ENCODE measurements at regions not wholly inside any gene's neighbourhood (a gene's known extent, or its start where the extent isn't known, plus 50 kb on each side); places are given as distances from the start of the nearest gene placed in this dataset.

GRCh38 chr1:229815076-229815475, 189.0 kb downstream of the URB2 start (continued):
- TF ChIP-seq STAT6 (CRISPR knock-in tag; conservative IDR thresholded peaks at IDR 0.05; ENCODE audit: low read depth): no peak
- TF ChIP-seq E2F5 (CRISPR knock-in tag; IDR thresholded peaks at IDR 0.05): no peak

GRCh38 chr1:229815961-229816360, 189.9 kb downstream of the URB2 start:
- POLR2A ChIA-PET: no interaction called here
- no peak overlapping the region for H3K27ac Mint-ChIP-seq
- CTCF ChIA-PET: interaction anchor here (0.5 to 1.2 kb wide), 3 partner anchors 33 to 155 kb away, joined by 3 to 4 read pairs (median 3); no protein-coding TSS in a partner anchor
- no peak for TF ChIP-seq NR3C1 (CRISPR knock-in tag; conservative IDR thresholded peaks at IDR 0.05; ENCODE audit: low read depth)
- no peak for TF ChIP-seq ATF3 (CRISPR knock-in tag; conservative IDR thresholded peaks at IDR 0.05)
- TF ChIP-seq PRRX2 (CRISPR knock-in tag; IDR thresholded peaks at IDR 0.05): no peak
- ATAC-seq (no peak), DNase-seq (ENCODE audit: low spot score) (no peak)
- H3K9me3 Mint-ChIP-seq: peaks cover 34% of the 10 kb centered on the region
- peaks cover 27% of the 10 kb centered on the region for H3K36me3 Mint-ChIP-seq
- H3K27me3 Mint-ChIP-seq (ENCODE audit: low read depth): no peaks in the 10 kb centered on the region; the same call in 1 of the 2 replicates
- peaks cover 20% of the 10 kb centered on the region for H3K4me1 Mint-ChIP-seq
- no peak overlapping the region for H3K4me3 Mint-ChIP-seq

- CTCF ChIA-PET: no interaction called here
- Mint-ChIP-seq H3K27me3 (ENCODE audit: low read depth) (no peaks in the 10 kb centered on the region; the same call in 1 of the 2 replicates), H3K4me3 (no peak overlapping the region), H3K4me1 (peaks cover 20% of the 10 kb centered on the region), H3K9me3 (peaks cover 30% of the 10 kb centered on the region), H3K27ac (no peak overlapping the region), H3K36me3 (peaks cover 25% of the 10 kb centered on the region)
- TF ChIP-seq MLX (CRISPR knock-in tag; IDR thresholded peaks at IDR 0.05) (no peak), CREM (CRISPR knock-in tag; IDR thresholded peaks at IDR 0.05) (no peak), NFYB (CRISPR knock-in tag; conservative IDR thresholded peaks at IDR 0.05; ENCODE audit: low read depth) (no peak), ATF6 (CRISPR knock-in tag; IDR thresholded peaks at IDR 0.05) (no peak), GABPB1 (CRISPR knock-in tag; IDR thresholded peaks at IDR 0.05) (no peak), NFATC4 (CRISPR knock-in tag; IDR thresholded peaks at IDR 0.05) (no peak), ZNF425 (CRISPR knock-in tag; conservative IDR thresholded peaks at IDR 0.05) (no peak), PRRX2 (CRISPR knock-in tag; IDR thresholded peaks at IDR 0.05) (no peak), ZBTB21 (CRISPR knock-in tag; IDR thresholded peaks at IDR 0.05; ENCODE audit: borderline replicate concordance) (no peak), E2F5 (CRISPR knock-in tag; IDR thresholded peaks at IDR 0.05) (no peak), ETV6 (CRISPR knock-in tag; IDR thresholded peaks at IDR 0.05) (no peak), NFE2L1 (CRISPR knock-in tag; IDR thresholded peaks at IDR 0.05) (no peak), ZNF416 (CRISPR knock-in tag; IDR thresholded peaks at IDR 0.05) (no peak), USF1 (CRISPR knock-in tag; IDR thresholded peaks at IDR 0.05) (no peak), ELF4 (CRISPR knock-in tag; IDR thresholded peaks at IDR 0.05; ENCODE audit: low read depth) (no peak), ZBTB43 (CRISPR knock-in tag; IDR thresholded peaks at IDR 0.05) (no peak), MXD4 (CRISPR knock-in tag; IDR thresholded peaks at IDR 0.05; ENCODE audit: borderline replicate concordance) (no peak), SMAD4 (CRISPR knock-in tag; IDR thresholded peaks at IDR 0.05) (no peak)
- DNase-seq (ENCODE audit: low spot score) (no peak), ATAC-seq (no peak)
- POLR2A ChIA-PET: no interaction called here
These were observed 191.9 kb downstream of the URB2 start for GRCh38 chr1:229817936-229818335.
